PC-9 (cell line): ENCODE measurements at regions not wholly inside any gene's neighbourhood (a gene's known extent, or its start where the extent isn't known, plus 50 kb on each side); places are given as distances from the start of the nearest gene placed in this dataset.

Source experiments
- BruUV-seq: library from RNA; stranded (reverse); fragments of 400-500 nt; replicated peaks from 2 replicates; lab custom pipeline; 2021; lab: Mats Ljungman, UMichigan
- CTCF ChIA-PET: fragments of 300-600 bp; sonication (Branson Sonifier 250); formaldehyde crosslinking; loops from one replicate; lab custom pipeline; 2022; ENCODE audit warnings: antibody characterized with exemption; lab: Charles Lee
- POLR2A ChIA-PET: fragments of 300-600 bp; sonication (Branson Sonifier 250); formaldehyde crosslinking; loops from one replicate; lab custom pipeline; 2022; ENCODE audit warnings: antibody characterized with exemption; ENCODE audit not compliant: unreplicated experiment; lab: Charles Lee
- DNase-seq, 2 experiments: peaks; one replicate each; pipeline versions ENCODE4 v3.0.0 to v3.0.0-alpha.2; 2015 to 2022; ENCODE audit warnings: mixed read lengths in 1 of 2
- H2AFZ ChIP-seq: fragments of 200-600 bp; sonication (generic); 2 replicates; pipeline ENCODE4 v1.8.1; 2017; ENCODE audit warnings: antibody characterized with exemption
- H3F3A ChIP-seq: fragments of 200-600 bp; sonication (generic); 2 replicates; pipeline ENCODE4 v1.8.1; 2017; ENCODE audit warnings: antibody characterized with exemption, mild to moderate bottlenecking, low read depth; ENCODE audit not compliant: insufficient read depth
- H3K27ac ChIP-seq: fragments of 200-600 bp; sonication (generic); 2 replicates; pipeline ENCODE4 v1.6.1; 2016; ENCODE audit warnings: mixed run types
- H3K27me3 ChIP-seq: fragments of 200-600 bp; sonication (generic); 2 replicates; pipeline ENCODE4 v1.6.1; 2016; ENCODE audit warnings: low read depth, mixed run types; ENCODE audit not compliant: insufficient read depth
- H3K36me3 ChIP-seq: fragments of 200-600 bp; sonication (generic); 2 replicates; pipeline ENCODE4 v1.6.1; 2016; ENCODE audit warnings: low read depth, mixed run types
- H3K4me1 ChIP-seq: fragments of 200-600 bp; sonication (generic); replicated peaks from 2 replicates; pipeline ENCODE4 v1.6.1; 2016; ENCODE audit warnings: mixed run types; ENCODE audit not compliant: insufficient read depth
- H3K4me2 ChIP-seq: fragments of 200-600 bp; sonication (generic); 2 replicates; pipeline ENCODE4 v1.6.1; 2017; ENCODE audit warnings: mixed run types
- H3K4me3 ChIP-seq: fragments of 200-600 bp; sonication (generic); 2 replicates; pipeline ENCODE4 v1.6.1; 2016; ENCODE audit warnings: mixed run types
- H3K79me2 ChIP-seq: fragments of 200-600 bp; sonication (generic); 2 replicates; pipeline ENCODE4 v1.6.1; 2017; ENCODE audit warnings: low read depth, mixed run types
- H3K9me2 ChIP-seq: fragments of 200-600 bp; sonication (generic); 2 replicates; pipeline ENCODE4 v1.8.1; 2017; ENCODE audit warnings: mild to moderate bottlenecking; ENCODE audit not compliant: insufficient read depth
- H3K9me3 ChIP-seq: fragments of 200-600 bp; sonication (generic); 2 replicates; pipeline ENCODE4 v1.8.1; 2016; ENCODE audit warnings: low read depth; ENCODE audit not compliant: insufficient read depth
- H4K20me1 ChIP-seq: fragments of 200-600 bp; sonication (generic); 2 replicates; pipeline ENCODE4 v1.8.1; 2017; ENCODE audit not compliant: insufficient read depth
- EZH2 ChIP-seq: fragments of 200-600 bp; sonication (generic); IDR thresholded peaks from 2 replicates; pipeline ENCODE4 v1.8.0; 2017; ENCODE audit warnings: antibody characterized with exemption, low read depth
- intact Hi-C: fragments of 100-400 bp; cut with micrococcal nuclease; formaldehyde crosslinking; loops from one replicate; pipeline ENCODE4 v1.10.0; 2022; ENCODE audit not compliant: unreplicated experiment
- TF ChIP-seq, protein P1 (sequence below): fragments of 200-600 bp; sonication (generic); conservative IDR thresholded peaks from 2 replicates; pipeline ENCODE4 v1.6.1; 2017; ENCODE audit warnings: mixed run types, antibody characterized with exemption, mild to moderate bottlenecking, moderate library complexity

DNA sequence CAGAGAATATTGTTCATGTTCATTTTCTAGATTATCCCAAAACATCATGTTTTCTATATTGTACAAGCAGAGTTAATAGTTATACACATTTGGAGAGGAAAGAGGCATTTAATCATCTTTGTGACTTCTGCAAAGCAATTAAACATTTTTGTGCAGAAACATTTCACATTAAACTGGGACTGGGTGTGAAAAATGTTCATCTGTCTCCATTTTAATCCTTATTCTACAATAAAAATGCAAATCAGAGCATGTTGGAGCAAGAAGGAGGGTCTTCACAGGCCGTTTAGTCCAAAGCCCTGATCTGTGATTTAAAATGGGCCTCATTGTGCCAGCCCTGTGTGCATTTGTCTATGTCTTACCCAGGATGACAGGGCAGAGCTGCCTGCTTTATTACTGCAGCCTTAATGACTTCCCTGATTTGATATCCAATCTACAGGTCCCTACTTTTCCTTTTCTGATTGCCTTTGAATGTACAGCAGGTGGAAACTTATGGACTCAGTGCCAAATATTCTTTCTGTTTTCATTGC is 183.5 kb downstream of the CAVIN4 start:
- no peak for TF ChIP-seq EZH2
- TF ChIP-seq, protein P1, sequence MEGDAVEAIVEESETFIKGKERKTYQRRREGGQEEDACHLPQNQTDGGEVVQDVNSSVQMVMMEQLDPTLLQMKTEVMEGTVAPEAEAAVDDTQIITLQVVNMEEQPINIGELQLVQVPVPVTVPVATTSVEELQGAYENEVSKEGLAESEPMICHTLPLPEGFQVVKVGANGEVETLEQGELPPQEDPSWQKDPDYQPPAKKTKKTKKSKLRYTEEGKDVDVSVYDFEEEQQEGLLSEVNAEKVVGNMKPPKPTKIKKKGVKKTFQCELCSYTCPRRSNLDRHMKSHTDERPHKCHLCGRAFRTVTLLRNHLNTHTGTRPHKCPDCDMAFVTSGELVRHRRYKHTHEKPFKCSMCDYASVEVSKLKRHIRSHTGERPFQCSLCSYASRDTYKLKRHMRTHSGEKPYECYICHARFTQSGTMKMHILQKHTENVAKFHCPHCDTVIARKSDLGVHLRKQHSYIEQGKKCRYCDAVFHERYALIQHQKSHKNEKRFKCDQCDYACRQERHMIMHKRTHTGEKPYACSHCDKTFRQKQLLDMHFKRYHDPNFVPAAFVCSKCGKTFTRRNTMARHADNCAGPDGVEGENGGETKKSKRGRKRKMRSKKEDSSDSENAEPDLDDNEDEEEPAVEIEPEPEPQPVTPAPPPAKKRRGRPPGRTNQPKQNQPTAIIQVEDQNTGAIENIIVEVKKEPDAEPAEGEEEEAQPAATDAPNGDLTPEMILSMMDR = no peak
- ChIA-PET POLR2A (no interaction called here), CTCF (no interaction called here)

DNA sequence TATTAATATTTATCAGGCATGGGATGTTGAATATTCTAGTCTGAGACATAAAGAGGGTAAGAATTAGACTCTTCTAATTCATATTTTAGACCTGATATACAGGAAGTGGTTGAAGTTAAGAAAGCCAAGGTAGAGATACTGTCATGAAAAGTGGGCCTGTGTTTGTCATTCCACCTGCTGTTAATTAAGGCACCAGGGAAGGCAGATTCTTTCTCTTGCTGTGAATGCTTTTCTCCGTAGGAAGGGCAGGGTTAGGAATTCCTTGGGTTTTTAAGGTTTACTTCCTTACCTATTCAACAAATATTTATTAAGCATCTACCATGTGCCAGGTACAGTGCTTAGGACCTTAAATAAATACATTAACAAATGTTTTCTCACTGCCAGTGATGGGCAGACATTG is 196.4 kb downstream of the CAVIN4 start:
- Histone ChIP-seq H3K4me2 (no peak overlapping the region), H3K79me2 (no peaks in the 10 kb centered on the region), H3K27ac (no peak overlapping the region), H3K9me2 (no peaks in the 10 kb centered on the region), H3K4me3 (no peak overlapping the region), H3K9me3 (no peaks in the 10 kb centered on the region), H3F3A (no peaks in the 10 kb centered on the region), H2AFZ (no peak overlapping the region), H3K36me3 (no peaks in the 10 kb centered on the region), H3K4me1 (no peaks in the 10 kb centered on the region), H4K20me1 (no peaks in the 10 kb centered on the region; the same call in 1 of the 2 replicates), H3K27me3 (no peaks in the 10 kb centered on the region)
- ChIA-PET POLR2A (no interaction called here), CTCF (no interaction called here)
- no peak for TF ChIP-seq EZH2
- TF ChIP-seq, protein P1 = no peak
- no TSS peak for BruUV-seq
- no peak for DNase-seq
- intact Hi-C loops = no loop called here

More for the DNA sequence above, 183.5 kb downstream of the CAVIN4 start:
- Histone ChIP-seq H3K9me2 (no peaks in the 10 kb centered on the region; the same call in 1 of the 2 replicates), H3K79me2 (no peaks in the 10 kb centered on the region), H3K9me3 (no peaks in the 10 kb centered on the region), H3K27me3 (no peaks in the 10 kb centered on the region), H3K4me3 (no peak overlapping the region), H3F3A (no peaks in the 10 kb centered on the region), H4K20me1 (no peaks in the 10 kb centered on the region), H3K27ac (no peak overlapping the region), H3K36me3 (no peaks in the 10 kb centered on the region), H2AFZ (no peak overlapping the region), H3K4me2 (no peak overlapping the region), H3K4me1 (no peaks in the 10 kb centered on the region)
- intact Hi-C loops = no loop called here
- DNase-seq = no peak
- BruUV-seq = no TSS peak

DNA sequence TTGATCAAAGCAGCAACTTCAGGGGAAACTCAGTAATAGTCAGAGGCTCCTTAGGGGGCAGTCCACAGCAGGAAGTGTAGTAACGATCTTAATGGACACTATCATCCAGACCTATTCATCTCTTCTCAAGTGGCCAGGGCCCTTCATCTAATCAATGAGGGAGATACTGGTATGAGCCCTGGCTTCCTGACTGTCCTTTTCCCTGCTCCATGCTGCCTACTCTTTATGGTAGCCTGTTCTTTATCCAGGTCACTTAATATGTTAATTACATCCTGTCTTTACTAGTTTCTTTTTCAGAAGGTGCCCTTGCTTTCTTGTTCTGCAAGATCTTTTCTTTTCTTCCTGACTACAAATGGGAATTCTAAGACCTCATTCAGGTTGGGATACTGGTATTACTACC is 197.1 kb downstream of the CAVIN4 start:
- TF ChIP-seq EZH2 = no peak
- TF ChIP-seq, protein P1 = no peak
- H2AFZ ChIP-seq = no peak overlapping the region; the same call in 1 of the 2 replicates
- no peak overlapping the region for H3K27ac ChIP-seq
- no peaks in the 10 kb centered on the region; the same call in 1 of the 2 replicates for H4K20me1 ChIP-seq
- H3K4me3 ChIP-seq = no peak overlapping the region
- no peaks in the 10 kb centered on the region for H3K36me3 ChIP-seq
- no peak for DNase-seq
- ChIA-PET POLR2A (no interaction called here), CTCF (no interaction called here)
- no peaks in the 10 kb centered on the region for H3K9me2 ChIP-seq
- intact Hi-C loops = no loop called here
- H3K4me1 ChIP-seq = no peaks in the 10 kb centered on the region
- no peaks in the 10 kb centered on the region for H3F3A ChIP-seq
- H3K9me3 ChIP-seq = no peaks in the 10 kb centered on the region
- H3K4me2 ChIP-seq = no peak overlapping the region
- BruUV-seq = no TSS peak
- no peaks in the 10 kb centered on the region for H3K27me3 ChIP-seq
- H3K79me2 ChIP-seq = no peaks in the 10 kb centered on the region
